HG02759 (cell line): ENCODE measurements at regions not wholly inside any gene's neighbourhood (a gene's known extent, or its start where the extent isn't known, plus 50 kb on each side); places are given as distances from the start of the nearest gene placed in this dataset.

Experiments used
- ATAC-seq: cut with Tn5 transposase; IDR thresholded peaks from one replicate; pipeline ENCODE4 v1.9.1; 2021; ENCODE audit warnings: mild to moderate bottlenecking, moderate library complexity; ENCODE audit not compliant: unreplicated experiment

GRCh38 chr22:48523761-48524160, 1303.9 kb downstream of the BRD1 start:
- no peak for ATAC-seq

- ATAC-seq = no peak
Measured at GRCh38 chr22:48523091-48523490, 1304.6 kb downstream of the BRD1 start.

GRCh38 chr22:48522271-48522670, 1305.4 kb downstream of the BRD1 start:
- ATAC-seq = no peak

GRCh38 chr22:48520884-48521588, 1306.6 kb downstream of the BRD1 start:
- ATAC-seq = no peak

GRCh38 chr22:48520207-48520606, 1307.5 kb downstream of the BRD1 start:
- ATAC-seq = no peak

- ATAC-seq = no peak
Measured at GRCh38 chr22:48517039-48518030, 1310.3 kb downstream of the BRD1 start.

- no peak for ATAC-seq
Measured at GRCh38 chr22:48516571-48516970, 1311.1 kb downstream of the BRD1 start.

- ATAC-seq = no peak
Measured at GRCh38 chr22:48515571-48516200, 1312.0 kb downstream of the BRD1 start.

- ATAC-seq = no peak
Measured at GRCh38 chr22:48513929-48514328, 1313.7 kb downstream of the BRD1 start.

GRCh38 chr22:48513446-48513845, 1314.2 kb downstream of the BRD1 start:
- no peak for ATAC-seq

- ATAC-seq = no peak
Measured at GRCh38 chr22:48511781-48512327, 1315.8 kb downstream of the BRD1 start.

GRCh38 chr22:48511211-48511610, 1316.5 kb downstream of the BRD1 start:
- no peak for ATAC-seq

GRCh38 chr22:48510599-48510998, 1317.1 kb downstream of the BRD1 start:
- ATAC-seq = no peak

GRCh38 chr22:48507595-48508350, 1319.9 kb downstream of the BRD1 start:
- ATAC-seq = no peak

GRCh38 chr22:48507171-48507570, 1320.5 kb downstream of the BRD1 start:
- ATAC-seq = no peak

- no peak for ATAC-seq
Measured at GRCh38 chr22:48506506-48507145, 1321.0 kb downstream of the BRD1 start.

- no peak for ATAC-seq
Measured at GRCh38 chr22:48505891-48506290, 1321.8 kb downstream of the BRD1 start.

GRCh38 chr22:48504519-48505140, 1323.0 kb downstream of the BRD1 start:
- no peak for ATAC-seq

- no peak for ATAC-seq
Measured at GRCh38 chr22:48503876-48504275, 1323.8 kb downstream of the BRD1 start.
